Right lobe of liver (tissue), 4 donors: ENCODE measurements at regions not wholly inside any gene's neighbourhood (a gene's known extent, or its start where the extent isn't known, plus 50 kb on each side); places are given as distances from the start of the nearest gene placed in this dataset.

Experiments used
- POLR2A ChIP-seq: fragments of 450-650 bp; IDR thresholded peaks from one replicate; pipeline ENCODE4 v1.6.1; 2017; ENCODE audit warnings: antibody characterized with exemption, mild to moderate bottlenecking
- TF ChIP-seq, protein P1 (sequence below), 4 donors: fragments of 200-600 bp in 3 of 4; fragments of 450-650 bp in 1 of 4; IDR thresholded peaks; one replicate each; pipeline versions ENCODE4 v1.5.1 to v1.8.0; 2016 to 2022; ENCODE audit warnings: antibody characterized with exemption in 4 of 4, mild to moderate bottlenecking in 2 of 4
- donor health status: DM: no; HTN: no; CAD: no.
- donor health status: DM: no; HTN: no; CAD: no.
- donor health status: DM: no; HTN: yes; CAD: no.

DNA sequence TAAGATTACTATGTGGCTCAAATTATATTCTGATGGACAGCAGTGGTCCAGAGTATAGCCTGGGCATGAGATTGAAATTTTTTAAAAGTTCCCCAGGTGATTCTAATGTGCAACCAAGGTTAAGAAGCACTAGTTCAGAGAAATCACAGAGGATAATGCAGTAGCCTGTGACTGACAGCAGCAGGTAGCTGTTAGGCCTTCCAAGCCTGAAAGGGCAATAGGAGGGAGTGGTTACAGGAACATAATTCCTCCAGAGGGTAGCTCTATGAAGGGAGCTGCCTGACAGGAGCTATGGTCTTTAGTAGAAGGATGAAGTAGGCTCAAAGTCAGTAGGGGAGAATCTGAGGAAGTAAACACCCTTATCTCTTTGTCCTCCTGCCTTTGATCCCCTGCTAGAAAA is 342.9 kb upstream of the PPP2R3A start:
- TF ChIP-seq, protein P1, sequence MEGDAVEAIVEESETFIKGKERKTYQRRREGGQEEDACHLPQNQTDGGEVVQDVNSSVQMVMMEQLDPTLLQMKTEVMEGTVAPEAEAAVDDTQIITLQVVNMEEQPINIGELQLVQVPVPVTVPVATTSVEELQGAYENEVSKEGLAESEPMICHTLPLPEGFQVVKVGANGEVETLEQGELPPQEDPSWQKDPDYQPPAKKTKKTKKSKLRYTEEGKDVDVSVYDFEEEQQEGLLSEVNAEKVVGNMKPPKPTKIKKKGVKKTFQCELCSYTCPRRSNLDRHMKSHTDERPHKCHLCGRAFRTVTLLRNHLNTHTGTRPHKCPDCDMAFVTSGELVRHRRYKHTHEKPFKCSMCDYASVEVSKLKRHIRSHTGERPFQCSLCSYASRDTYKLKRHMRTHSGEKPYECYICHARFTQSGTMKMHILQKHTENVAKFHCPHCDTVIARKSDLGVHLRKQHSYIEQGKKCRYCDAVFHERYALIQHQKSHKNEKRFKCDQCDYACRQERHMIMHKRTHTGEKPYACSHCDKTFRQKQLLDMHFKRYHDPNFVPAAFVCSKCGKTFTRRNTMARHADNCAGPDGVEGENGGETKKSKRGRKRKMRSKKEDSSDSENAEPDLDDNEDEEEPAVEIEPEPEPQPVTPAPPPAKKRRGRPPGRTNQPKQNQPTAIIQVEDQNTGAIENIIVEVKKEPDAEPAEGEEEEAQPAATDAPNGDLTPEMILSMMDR (IDR thresholded peaks at IDR 0.05): no peak
- TF ChIP-seq POLR2A: no peak
